ENCODE measurements at regions not wholly inside any gene's neighbourhood (a gene's known extent, or its start where the extent isn't known, plus 50 kb on each side); places are given as distances from the start of the nearest gene placed in this dataset.
"Not testable (repeated sequence)": the region's sequence is repeated elsewhere in the genome, so short reads cannot be mapped to it uniquely, and the experiment has no call there.

DNA sequence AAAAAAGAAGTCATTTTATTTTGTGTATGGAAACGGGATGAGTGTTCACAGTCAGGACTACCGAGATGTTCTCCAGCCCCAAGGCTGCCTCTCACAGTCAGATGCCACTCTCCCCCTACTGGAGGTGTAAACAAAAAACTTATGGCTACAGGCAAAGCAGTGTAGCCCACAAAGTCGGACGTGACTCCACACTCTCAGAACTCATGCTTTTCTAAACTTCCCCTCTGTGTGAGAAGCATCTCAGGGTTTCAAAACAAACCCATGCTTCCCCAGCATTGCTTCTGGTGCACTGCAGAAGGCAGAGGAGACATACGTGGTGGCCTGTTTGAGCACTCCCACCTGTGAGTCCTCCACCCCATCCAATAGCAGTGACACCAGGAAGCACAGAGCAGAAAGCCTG lies 580.3 kb downstream of the BNC2 start:
- TF ChIP-seq ZFX (IDR thresholded peaks at IDR 0.05; ENCODE audit: borderline replicate concordance), result no peak
- TF ChIP-seq, protein P1, sequence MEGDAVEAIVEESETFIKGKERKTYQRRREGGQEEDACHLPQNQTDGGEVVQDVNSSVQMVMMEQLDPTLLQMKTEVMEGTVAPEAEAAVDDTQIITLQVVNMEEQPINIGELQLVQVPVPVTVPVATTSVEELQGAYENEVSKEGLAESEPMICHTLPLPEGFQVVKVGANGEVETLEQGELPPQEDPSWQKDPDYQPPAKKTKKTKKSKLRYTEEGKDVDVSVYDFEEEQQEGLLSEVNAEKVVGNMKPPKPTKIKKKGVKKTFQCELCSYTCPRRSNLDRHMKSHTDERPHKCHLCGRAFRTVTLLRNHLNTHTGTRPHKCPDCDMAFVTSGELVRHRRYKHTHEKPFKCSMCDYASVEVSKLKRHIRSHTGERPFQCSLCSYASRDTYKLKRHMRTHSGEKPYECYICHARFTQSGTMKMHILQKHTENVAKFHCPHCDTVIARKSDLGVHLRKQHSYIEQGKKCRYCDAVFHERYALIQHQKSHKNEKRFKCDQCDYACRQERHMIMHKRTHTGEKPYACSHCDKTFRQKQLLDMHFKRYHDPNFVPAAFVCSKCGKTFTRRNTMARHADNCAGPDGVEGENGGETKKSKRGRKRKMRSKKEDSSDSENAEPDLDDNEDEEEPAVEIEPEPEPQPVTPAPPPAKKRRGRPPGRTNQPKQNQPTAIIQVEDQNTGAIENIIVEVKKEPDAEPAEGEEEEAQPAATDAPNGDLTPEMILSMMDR (IDR thresholded peaks at IDR 0.05), result no peak
- no peak overlapping the region for H3K27ac ChIP-seq

GRCh38 chr9:16291921-16292320 lies 578.5 kb downstream of the BNC2 start:
- TF ChIP-seq ZFX (IDR thresholded peaks at IDR 0.05; ENCODE audit: borderline replicate concordance), result no peak
- TF ChIP-seq, protein P1 (IDR thresholded peaks at IDR 0.05), result no peak
- H3K27ac ChIP-seq, result no peak overlapping the region

DNA sequence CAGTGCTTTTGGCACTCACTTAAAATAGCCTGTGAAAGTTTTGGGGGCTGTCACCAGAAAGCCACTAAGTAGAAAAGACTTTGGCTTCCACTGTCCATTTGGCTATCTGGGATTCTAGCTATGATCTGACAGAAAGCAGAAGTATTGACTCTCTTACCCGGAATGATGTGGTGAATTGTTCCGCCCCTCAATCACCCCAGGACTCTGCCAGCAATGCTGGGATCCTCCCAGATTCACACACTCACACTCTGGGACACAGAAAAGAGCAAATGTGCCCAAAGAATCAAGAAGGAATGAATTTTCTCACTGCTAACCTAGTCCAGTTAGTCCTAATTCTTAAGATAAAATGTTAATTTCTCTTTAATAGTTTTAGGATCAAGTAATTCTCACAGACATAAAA lies 576.9 kb downstream of the BNC2 start:
- H3K27ac ChIP-seq, result no peak overlapping the region
- TF ChIP-seq, protein P1 (IDR thresholded peaks at IDR 0.05), result no peak
- TF ChIP-seq ZFX (IDR thresholded peaks at IDR 0.05; ENCODE audit: borderline replicate concordance), result no peak

GRCh38 chr9:16294133-16294770 lies 576.2 kb downstream of the BNC2 start:
- TF ChIP-seq, protein P1 (IDR thresholded peaks at IDR 0.05), result no peak
- no peak for TF ChIP-seq ZFX (IDR thresholded peaks at IDR 0.05; ENCODE audit: borderline replicate concordance)
- H3K27ac ChIP-seq, result no peak overlapping the region

GRCh38 chr9:16294940-16295339 lies 575.5 kb downstream of the BNC2 start:
- not testable (repeated sequence) for H3K27ac ChIP-seq

GRCh38 chr9:16299368-16299767 lies 571.1 kb downstream of the BNC2 start:
- not testable (repeated sequence) for H3K27ac ChIP-seq

DNA sequence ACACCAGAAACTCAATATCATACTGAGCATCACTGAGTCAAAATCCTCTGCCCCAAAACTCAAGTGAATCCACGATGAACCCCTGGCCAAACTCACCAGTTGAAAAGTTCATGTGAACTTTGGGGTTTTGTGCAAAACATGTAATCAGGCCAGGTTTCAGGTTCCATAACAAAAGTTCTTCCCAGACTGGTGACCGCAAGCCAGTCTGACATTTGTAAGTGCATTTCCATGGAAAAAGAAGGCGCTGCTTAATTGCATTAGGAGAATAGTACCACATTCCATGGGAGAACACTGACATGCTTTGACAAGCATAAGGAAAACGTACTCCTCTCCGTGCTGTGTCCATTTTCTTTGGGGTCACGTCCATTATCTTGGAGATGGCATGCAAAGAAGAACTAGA lies 567.0 kb downstream of the BNC2 start:
- TF ChIP-seq, protein P1 (IDR thresholded peaks at IDR 0.05), result no peak
- no peak for TF ChIP-seq ZFX (IDR thresholded peaks at IDR 0.05; ENCODE audit: borderline replicate concordance)
- H3K27ac ChIP-seq, result no peak overlapping the region

GRCh38 chr9:16304301-16304700 lies 566.2 kb downstream of the BNC2 start:
- TF ChIP-seq ZFX (IDR thresholded peaks at IDR 0.05; ENCODE audit: borderline replicate concordance), result no peak
- TF ChIP-seq, protein P1 (IDR thresholded peaks at IDR 0.05), result no peak
- no peak overlapping the region for H3K27ac ChIP-seq

Measured in 22Rv1 (cell line).